ENCODE measurements at regions not wholly inside any gene's neighbourhood (a gene's known extent, or its start where the extent isn't known, plus 50 kb on each side); places are given as distances from the start of the nearest gene placed in this dataset.

GRCh38 chr14:46018846-46019420 is 632.6 kb downstream of the RPL10L start (continued):
- TF ChIP-seq CTCF (IDR thresholded peaks at IDR 0.05) = no peak
- no peak for TF ChIP-seq MXI1 (IDR thresholded peaks at IDR 0.05; ENCODE audit: low read depth, low read length)
- no peak for TF ChIP-seq FOXJ3 (CRISPR knock-in tag; IDR thresholded peaks at IDR 0.05)
- TF ChIP-seq TEAD4 (IDR thresholded peaks at IDR 0.05; ENCODE audit: borderline replicate concordance, insufficient read depth) = no peak

DNA sequence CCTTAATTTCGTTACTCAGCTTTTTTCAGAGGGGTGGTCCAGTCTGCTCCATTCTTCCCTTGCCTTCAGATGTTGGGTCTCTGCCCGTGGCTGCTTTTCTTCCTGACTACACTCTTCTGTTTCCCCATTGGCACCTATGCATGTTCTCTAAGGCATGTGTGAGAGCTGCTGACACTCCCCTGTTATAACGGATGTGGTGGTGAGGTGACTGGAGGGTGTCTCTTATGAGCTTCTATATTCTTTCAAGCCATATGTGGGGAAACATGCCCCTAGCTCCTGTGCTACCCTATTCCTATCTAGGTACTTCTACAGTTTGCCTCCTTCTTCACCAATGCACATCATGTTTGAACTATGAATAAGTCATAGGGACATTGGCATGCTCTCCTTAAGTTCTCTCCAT is 643.2 kb downstream of the RPL10L start:
- H3K27me3 ChIP-seq (ENCODE audit: insufficient read depth) = no peaks in the 10 kb centered on the region
- H3K4me3 ChIP-seq (ENCODE audit: low read depth in 2 of 2, low read length in 1 of 2) = no peak overlapping the region
- H3K9me3 ChIP-seq = no peaks in the 10 kb centered on the region
- no peaks in the 10 kb centered on the region for H3F3A ChIP-seq (replicated peaks; ENCODE audit: insufficient read depth)
- no peaks in the 10 kb centered on the region for H3K79me2 ChIP-seq (ENCODE audit: insufficient read depth)
- no peaks in the 10 kb centered on the region for H4K20me1 ChIP-seq (ENCODE audit: insufficient read depth)
- DNase-seq = no peak
- CTCF ChIA-PET = no interaction called here
- H3K4me1 ChIP-seq (ENCODE audit: control insufficient read depth in 1 of 2, insufficient read depth in 2 of 2, low read depth in 1 of 2, low read length in 1 of 2) = no peaks in the 10 kb centered on the region
- no peak overlapping the region for H3K27ac ChIP-seq (ENCODE audit: low read depth in 2 of 2, low read length in 1 of 2)
- no peaks in the 10 kb centered on the region for H3K36me3 ChIP-seq (replicated peaks in 1 of 2; ENCODE audit: control insufficient read depth in 1 of 2, insufficient read depth in 2 of 2, low read length in 1 of 2)
- no peak overlapping the region for H3K9ac ChIP-seq
- POLR2A ChIA-PET = no interaction called here
- no peak overlapping the region for H3K4me2 ChIP-seq
- H3K9me2 ChIP-seq = no peaks in the 10 kb centered on the region
- 0% methylated on average over 3 of the region's 3 CpGs for WGBS (ENCODE audit: low lambda C conversion rate)
- no peak overlapping the region for H2AFZ ChIP-seq (ENCODE audit: low read depth)
- TF ChIP-seq FOXM1 (IDR thresholded peaks at IDR 0.05; ENCODE audit: low read depth) (no peak), RXRA (IDR thresholded peaks at IDR 0.05; ENCODE audit: borderline replicate concordance, low read depth) (no peak)

DNA sequence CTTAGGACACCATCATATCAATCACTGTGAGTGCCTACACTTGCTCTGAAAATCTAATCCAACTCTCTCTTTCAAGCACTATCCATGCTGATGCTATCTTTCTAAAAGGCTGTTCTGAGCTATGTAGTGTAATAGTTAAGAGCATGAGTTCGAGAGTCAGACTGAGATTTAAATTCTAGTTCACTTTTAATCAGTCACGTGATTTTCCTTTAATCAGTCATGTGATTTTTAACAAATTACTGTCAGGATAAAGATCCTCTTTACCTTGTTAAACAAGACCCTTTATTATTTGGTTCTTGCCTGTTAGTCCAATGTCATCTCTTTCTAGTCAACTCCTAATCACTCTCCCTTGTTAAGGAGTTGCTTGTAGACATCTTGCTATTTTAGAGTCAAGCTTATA is 653.0 kb downstream of the RPL10L start:
- H3K4me2 ChIP-seq = no peak overlapping the region
- H3F3A ChIP-seq (replicated peaks; ENCODE audit: insufficient read depth) = no peaks in the 10 kb centered on the region
- POLR2A ChIA-PET = no interaction called here

More for the DNA sequence above, 653.0 kb downstream of the RPL10L start:
- no peaks in the 10 kb centered on the region for H3K79me2 ChIP-seq (ENCODE audit: insufficient read depth)
- no peak overlapping the region for H3K4me3 ChIP-seq (ENCODE audit: low read depth in 2 of 2, low read length in 1 of 2)
- no peak overlapping the region for H2AFZ ChIP-seq (ENCODE audit: low read depth)
- CTCF ChIA-PET = no interaction called here
- no peak overlapping the region for H3K27ac ChIP-seq (ENCODE audit: low read depth in 2 of 2, low read length in 1 of 2)
- DNase-seq = no peak
- H3K9ac ChIP-seq = no peak overlapping the region
- no peaks in the 10 kb centered on the region for H3K36me3 ChIP-seq (replicated peaks in 1 of 2; ENCODE audit: control insufficient read depth in 1 of 2, insufficient read depth in 2 of 2, low read length in 1 of 2)
- H3K4me1 ChIP-seq (ENCODE audit: control insufficient read depth in 1 of 2, insufficient read depth in 2 of 2, low read depth in 1 of 2, low read length in 1 of 2) = no peaks in the 10 kb centered on the region
- no peaks in the 10 kb centered on the region for H3K27me3 ChIP-seq (ENCODE audit: insufficient read depth)
- TF ChIP-seq, protein P1, sequence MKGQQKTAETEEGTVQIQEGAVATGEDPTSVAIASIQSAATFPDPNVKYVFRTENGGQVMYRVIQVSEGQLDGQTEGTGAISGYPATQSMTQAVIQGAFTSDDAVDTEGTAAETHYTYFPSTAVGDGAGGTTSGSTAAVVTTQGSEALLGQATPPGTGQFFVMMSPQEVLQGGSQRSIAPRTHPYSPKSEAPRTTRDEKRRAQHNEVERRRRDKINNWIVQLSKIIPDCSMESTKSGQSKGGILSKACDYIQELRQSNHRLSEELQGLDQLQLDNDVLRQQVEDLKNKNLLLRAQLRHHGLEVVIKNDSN (IDR thresholded peaks at IDR 0.05; ENCODE audit: borderline replicate concordance, low read depth) = no peak
- TF ChIP-seq GABPA (IDR thresholded peaks at IDR 0.05; ENCODE audit: low read depth) (no peak), TEAD4 (IDR thresholded peaks at IDR 0.05; ENCODE audit: borderline replicate concordance, insufficient read depth) (no peak), SIN3A (IDR thresholded peaks at IDR 0.05; ENCODE audit: borderline replicate concordance, low read depth, low read length) (no peak), ELF1 (IDR thresholded peaks at IDR 0.05) (no peak), CTCF (IDR thresholded peaks at IDR 0.05) (no peak), TCF12 (IDR thresholded peaks at IDR 0.05) (no peak), RXRA (IDR thresholded peaks at IDR 0.05; ENCODE audit: borderline replicate concordance, low read depth) (no peak), YY1 (IDR thresholded peaks at IDR 0.05; ENCODE audit: low read depth) (no peak)
- no peaks in the 10 kb centered on the region for H4K20me1 ChIP-seq (ENCODE audit: insufficient read depth)
- 0% methylated on average over 2 of the region's 2 CpGs for WGBS (ENCODE audit: low lambda C conversion rate)
- no peaks in the 10 kb centered on the region for H3K9me3 ChIP-seq
- no peaks in the 10 kb centered on the region for H3K9me2 ChIP-seq
